ENCODE measurements at regions not wholly inside any gene's neighbourhood (a gene's known extent, or its start where the extent isn't known, plus 50 kb on each side); places are given as distances from the start of the nearest gene placed in this dataset.

GRCh38 chr2:18117592-18117991 lies 239.1 kb downstream of the KCNS3 start:
- CTCF ChIA-PET: no interaction called here
- peaks cover 0 to 14% (median 10%) of the 10 kb centered on the region in 5 donors for H3K27me3 Mint-ChIP-seq
- H3K4me1 Mint-ChIP-seq: no peaks in the 10 kb centered on the region
- Histone ChIP-seq H3K9me3 (ENCODE audit: control insufficient read depth in 2 of 3, low read length in 3 of 3) (no peaks in the 10 kb centered on the region), H3K4me1 (ENCODE audit: control insufficient read depth in 2 of 2, insufficient read depth in 2 of 2, low read length in 2 of 2) (no peaks in the 10 kb centered on the region), H3K27me3 (ENCODE audit: control insufficient read depth in 2 of 2, insufficient read depth in 2 of 2, low read length in 2 of 2) (no peaks in the 10 kb centered on the region), H3K36me3 (ENCODE audit: control insufficient read depth in 2 of 3, insufficient read depth in 3 of 3, low read length in 3 of 3) (no peaks in the 10 kb centered on the region), H3K27ac (ENCODE audit: low read depth, low read length) (no peak overlapping the region), H3K4me3 (ENCODE audit: low read length) (no peak overlapping the region)
- peaks cover 0 to 7% (median 3%) of the 10 kb centered on the region in 11 donors for H3K9me3 Mint-ChIP-seq
- no peak for ATAC-seq
- DNase-seq: no peak
- POLR2A ChIA-PET: no interaction called here
- intact Hi-C loops (cut with micrococcal nuclease): no loop called here
- no peak overlapping the region for H3K27ac Mint-ChIP-seq
- no peaks in the 10 kb centered on the region for H3K36me3 Mint-ChIP-seq
- H3K4me3 Mint-ChIP-seq: no peak overlapping the region

- Histone ChIP-seq H3K27ac (ENCODE audit: low read depth, low read length) (no peak overlapping the region), H3K4me3 (ENCODE audit: low read length) (no peak overlapping the region), H3K36me3 (ENCODE audit: control insufficient read depth in 2 of 3, insufficient read depth in 3 of 3, low read length in 3 of 3) (no peaks in the 10 kb centered on the region), H3K9me3 (ENCODE audit: control insufficient read depth in 2 of 3, low read length in 3 of 3) (no peaks in the 10 kb centered on the region), H3K27me3 (ENCODE audit: control insufficient read depth in 2 of 2, insufficient read depth in 2 of 2, low read length in 2 of 2) (no peaks in the 10 kb centered on the region), H3K4me1 (ENCODE audit: control insufficient read depth in 2 of 2, insufficient read depth in 2 of 2, low read length in 2 of 2) (no peaks in the 10 kb centered on the region)
- intact Hi-C loops (cut with micrococcal nuclease): no loop called here
- POLR2A ChIA-PET: no interaction called here
- Mint-ChIP-seq H3K4me3 (no peak overlapping the region), H3K27ac (no peak overlapping the region), H3K36me3 (no peaks in the 10 kb centered on the region), H3K27me3 (peaks cover 0 to 11% (median 4%) of the 10 kb centered on the region in 5 donors), H3K4me1 (no peaks in the 10 kb centered on the region), H3K9me3 (peaks cover 0 to 6% (median 0%) of the 10 kb centered on the region in 11 donors)
- ATAC-seq (no peak), DNase-seq (no peak)
- CTCF ChIA-PET: no interaction called here
These were observed 231.8 kb downstream of the KCNS3 start for GRCh38 chr2:18110222-18110621.

- Mint-ChIP-seq H3K4me1 (no peaks in the 10 kb centered on the region), H3K4me3 (no peak overlapping the region), H3K27me3 (peaks cover 0 to 17% (median 10%) of the 10 kb centered on the region in 5 donors), H3K9me3 (peaks cover 0 to 6% (median 0%) of the 10 kb centered on the region in 11 donors), H3K27ac (no peak overlapping the region), H3K36me3 (no peaks in the 10 kb centered on the region)
- no peaks in the 10 kb centered on the region for H3K4me1 ChIP-seq (ENCODE audit: control insufficient read depth in 2 of 2, insufficient read depth in 2 of 2, low read length in 2 of 2)
- POLR2A ChIA-PET: no interaction called here
- CTCF ChIA-PET: no interaction called here
- intact Hi-C loops (cut with micrococcal nuclease): no loop called here
- DNase-seq (no peak), ATAC-seq (no peak)
- H3K27ac ChIP-seq (ENCODE audit: low read depth, low read length): no peak overlapping the region
- no peaks in the 10 kb centered on the region for H3K9me3 ChIP-seq (ENCODE audit: control insufficient read depth in 2 of 3, low read length in 3 of 3)
- H3K27me3 ChIP-seq (ENCODE audit: control insufficient read depth in 2 of 2, insufficient read depth in 2 of 2, low read length in 2 of 2): no peaks in the 10 kb centered on the region
- H3K36me3 ChIP-seq (ENCODE audit: control insufficient read depth in 2 of 3, insufficient read depth in 3 of 3, low read length in 3 of 3): no peaks in the 10 kb centered on the region
- no peak overlapping the region for H3K4me3 ChIP-seq (ENCODE audit: low read length)
These were observed 228.4 kb downstream of the KCNS3 start for GRCh38 chr2:18106841-18107240.

- no peak overlapping the region for H3K4me3 Mint-ChIP-seq
- Histone ChIP-seq H3K27ac (ENCODE audit: low read depth, low read length) (no peak overlapping the region), H3K9me3 (ENCODE audit: control insufficient read depth in 2 of 3, low read length in 3 of 3) (no peaks in the 10 kb centered on the region), H3K36me3 (ENCODE audit: control insufficient read depth in 2 of 3, insufficient read depth in 3 of 3, low read length in 3 of 3) (no peaks in the 10 kb centered on the region), H3K27me3 (ENCODE audit: control insufficient read depth in 2 of 2, insufficient read depth in 2 of 2, low read length in 2 of 2) (no peaks in the 10 kb centered on the region), H3K4me3 (ENCODE audit: low read length) (no peak overlapping the region), H3K4me1 (ENCODE audit: control insufficient read depth in 2 of 2, insufficient read depth in 2 of 2, low read length in 2 of 2) (no peaks in the 10 kb centered on the region)
- POLR2A ChIA-PET: no interaction called here
- no peaks in the 10 kb centered on the region for H3K36me3 Mint-ChIP-seq
- peaks cover 0 to 16% (median 10%) of the 10 kb centered on the region in 5 donors for H3K27me3 Mint-ChIP-seq
- ATAC-seq (no peak), DNase-seq (no peak)
- H3K4me1 Mint-ChIP-seq: no peaks in the 10 kb centered on the region
- intact Hi-C loops (cut with micrococcal nuclease): no loop called here
- H3K27ac Mint-ChIP-seq: no peak overlapping the region
- CTCF ChIA-PET: no interaction called here
- H3K9me3 Mint-ChIP-seq: peaks cover 0 to 6% (median 0%) of the 10 kb centered on the region in 11 donors
These were observed 227.5 kb downstream of the KCNS3 start for GRCh38 chr2:18105929-18106328.

- Mint-ChIP-seq H3K4me3 (no peak overlapping the region), H3K27ac (no peak overlapping the region), H3K36me3 (no peaks in the 10 kb centered on the region), H3K9me3 (peaks cover 0 to 6% (median 0%) of the 10 kb centered on the region in 11 donors), H3K27me3 (peaks cover 0 to 12% (median 6%) of the 10 kb centered on the region in 5 donors), H3K4me1 (no peaks in the 10 kb centered on the region)
- no peaks in the 10 kb centered on the region for H3K27me3 ChIP-seq (ENCODE audit: control insufficient read depth in 2 of 2, insufficient read depth in 2 of 2, low read length in 2 of 2)
- no peaks in the 10 kb centered on the region for H3K9me3 ChIP-seq (ENCODE audit: control insufficient read depth in 2 of 3, low read length in 3 of 3)
- no peak for ATAC-seq
- H3K36me3 ChIP-seq (ENCODE audit: control insufficient read depth in 2 of 3, insufficient read depth in 3 of 3, low read length in 3 of 3): no peaks in the 10 kb centered on the region
- POLR2A ChIA-PET: no interaction called here
- H3K4me3 ChIP-seq (ENCODE audit: low read length): no peak overlapping the region
- intact Hi-C loops (cut with micrococcal nuclease): no loop called here
- no peak for DNase-seq
- CTCF ChIA-PET: no interaction called here
- H3K4me1 ChIP-seq (ENCODE audit: control insufficient read depth in 2 of 2, insufficient read depth in 2 of 2, low read length in 2 of 2): no peaks in the 10 kb centered on the region
- no peak overlapping the region for H3K27ac ChIP-seq (ENCODE audit: low read depth, low read length)
These were observed 226.2 kb downstream of the KCNS3 start for GRCh38 chr2:18104595-18105224.

GRCh38 chr2:18096836-18097405 lies 218.5 kb downstream of the KCNS3 start:
- H3K4me3 ChIP-seq (ENCODE audit: low read length): no peak overlapping the region
- H3K27me3 ChIP-seq (ENCODE audit: control insufficient read depth in 2 of 2, insufficient read depth in 2 of 2, low read length in 2 of 2): no peaks in the 10 kb centered on the region
- H3K4me3 Mint-ChIP-seq: no peak overlapping the region
- H3K4me1 ChIP-seq (ENCODE audit: control insufficient read depth in 2 of 2, insufficient read depth in 2 of 2, low read length in 2 of 2): no peaks in the 10 kb centered on the region
- H3K9me3 Mint-ChIP-seq: peaks cover 0 to 8% (median 0%) of the 10 kb centered on the region in 11 donors
- CTCF ChIA-PET: no interaction called here
- H3K27me3 Mint-ChIP-seq: peaks cover 0 to 7% (median 0%) of the 10 kb centered on the region in 5 donors
- no peaks in the 10 kb centered on the region for H3K36me3 ChIP-seq (ENCODE audit: control insufficient read depth in 2 of 3, insufficient read depth in 3 of 3, low read length in 3 of 3)
- H3K27ac Mint-ChIP-seq: no peak overlapping the region
- H3K9me3 ChIP-seq (ENCODE audit: control insufficient read depth in 2 of 3, low read length in 3 of 3): no peaks in the 10 kb centered on the region
- no peaks in the 10 kb centered on the region for H3K36me3 Mint-ChIP-seq
- no peaks in the 10 kb centered on the region for H3K4me1 Mint-ChIP-seq
- H3K27ac ChIP-seq (ENCODE audit: low read depth, low read length): no peak overlapping the region
- DNase-seq (no peak), ATAC-seq (no peak)
- intact Hi-C loops (cut with micrococcal nuclease): no loop called here
- POLR2A ChIA-PET: no interaction called here

GRCh38 chr2:18094277-18094676 lies 215.8 kb downstream of the KCNS3 start:
- H3K27ac ChIP-seq (ENCODE audit: low read depth, low read length): no peak overlapping the region
- H3K4me3 ChIP-seq (ENCODE audit: low read length): no peak overlapping the region
- Mint-ChIP-seq H3K4me1 (no peaks in the 10 kb centered on the region), H3K36me3 (no peaks in the 10 kb centered on the region), H3K27ac (no peak overlapping the region), H3K9me3 (peaks cover 0 to 8% (median 0%) of the 10 kb centered on the region in 11 donors), H3K4me3 (no peak overlapping the region), H3K27me3 (peaks cover 0 to 7% (median 0%) of the 10 kb centered on the region in 5 donors)
- no peak for ATAC-seq
- ChIA-PET POLR2A (no interaction called here), CTCF (no interaction called here)
- H3K4me1 ChIP-seq (ENCODE audit: control insufficient read depth in 2 of 2, insufficient read depth in 2 of 2, low read length in 2 of 2): no peaks in the 10 kb centered on the region
- H3K36me3 ChIP-seq (ENCODE audit: control insufficient read depth in 2 of 3, insufficient read depth in 3 of 3, low read length in 3 of 3): no peaks in the 10 kb centered on the region
- intact Hi-C loops (cut with micrococcal nuclease): no loop called here
- no peak for DNase-seq
- H3K27me3 ChIP-seq (ENCODE audit: control insufficient read depth in 2 of 2, insufficient read depth in 2 of 2, low read length in 2 of 2): no peaks in the 10 kb centered on the region
- H3K9me3 ChIP-seq (ENCODE audit: control insufficient read depth in 2 of 3, low read length in 3 of 3): no peaks in the 10 kb centered on the region
